Testis (tissue), 2 donors: ENCODE measurements at regions not wholly inside any gene's neighbourhood (a gene's known extent, or its start where the extent isn't known, plus 50 kb on each side); places are given as distances from the start of the nearest gene placed in this dataset.

Source experiments
- DNase-seq: peaks from one replicate; pipeline ENCODE4 v3.0.0-alpha.2; 2019
- H3K27ac ChIP-seq, 2 donors: fragments of 200-600 bp; sonication (generic); one replicate each; pipeline ENCODE4 v1.5.1; 2019
- H3K27me3 ChIP-seq: fragments of 200-600 bp; sonication (generic); one replicate; pipeline ENCODE4 v1.5.1; 2019
- H3K36me3 ChIP-seq: fragments of 200-600 bp; sonication (generic); one replicate; pipeline ENCODE4 v1.5.1; 2017; ENCODE audit warnings: low read depth; ENCODE audit errors: missing control alignments
- H3K4me1 ChIP-seq: fragments of 200-600 bp; sonication (generic); one replicate; pipeline ENCODE4 v1.5.1; 2019
- H3K4me3 ChIP-seq, 2 donors: fragments of 200-600 bp; sonication (generic); one replicate each; pipeline ENCODE4 v1.5.1; 2017 to 2019
- H3K9me3 ChIP-seq: fragments of 200-600 bp; sonication (generic); one replicate; pipeline ENCODE4 v1.5.1; 2017
- POLR2A ChIP-seq: fragments of 450-650 bp; IDR thresholded peaks from one replicate; pipeline ENCODE4 v1.6.1; 2017; ENCODE audit warnings: antibody characterized with exemption, mild to moderate bottlenecking, moderate library complexity
- WGBS, 2 donors: methylation state at CpG; one replicate each; pipeline ENCODE4 v1.1.5; 2018; 5-methylcytosine and 5-hydroxymethylcytosine counted together
- intact Hi-C: fragments of 100-400 bp; cut with DNase I; formaldehyde crosslinking; loops from one replicate; pipeline ENCODE4 v1.15.1; 2023; ENCODE audit warnings: low total_unique reads
- TF ChIP-seq, protein P1 (sequence below), 3 experiments: fragments of 450-650 bp in 2 of 3; fragments of 200-600 bp in 1 of 3; sonication (generic) in 1 of 3; IDR thresholded peaks; one replicate each; pipeline ENCODE4 v1.5.1; 2016 to 2019; ENCODE audit warnings: antibody characterized with exemption in 3 of 3, mild to moderate bottlenecking in 2 of 3, moderate library complexity in 1 of 3

DNA sequence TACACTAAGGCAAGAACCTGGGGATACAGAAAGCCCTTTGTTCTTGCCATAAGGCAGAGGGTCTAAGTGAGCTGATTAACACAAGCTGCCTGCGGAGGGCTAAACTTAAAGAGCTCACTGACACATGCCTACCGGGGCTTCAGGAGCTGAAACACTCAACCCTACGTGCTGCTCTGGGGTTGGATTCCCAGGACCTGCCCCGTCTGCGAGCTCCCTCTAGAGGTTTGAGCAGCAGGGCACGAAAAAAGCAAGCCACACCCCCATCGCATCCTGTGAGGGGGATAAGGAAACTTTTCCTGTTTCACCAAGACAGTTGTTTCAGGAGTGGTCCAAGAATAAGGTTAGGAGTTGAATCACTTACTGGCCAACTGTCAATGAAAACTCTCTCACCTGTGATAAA is 562.1 kb downstream of the TMX3 start:
- Histone ChIP-seq H3K27me3 (no peaks in the 10 kb centered on the region), H3K27ac (no peak overlapping the region), H3K4me3 (peak overlapping the region in 1 of 2 donors; percentile 20), H3K36me3 (no peaks in the 10 kb centered on the region), H3K4me1 (no peaks in the 10 kb centered on the region), H3K9me3 (no peaks in the 10 kb centered on the region)
- peak; percentile 20 for DNase-seq
- no peak for TF ChIP-seq POLR2A
- TF ChIP-seq, protein P1, sequence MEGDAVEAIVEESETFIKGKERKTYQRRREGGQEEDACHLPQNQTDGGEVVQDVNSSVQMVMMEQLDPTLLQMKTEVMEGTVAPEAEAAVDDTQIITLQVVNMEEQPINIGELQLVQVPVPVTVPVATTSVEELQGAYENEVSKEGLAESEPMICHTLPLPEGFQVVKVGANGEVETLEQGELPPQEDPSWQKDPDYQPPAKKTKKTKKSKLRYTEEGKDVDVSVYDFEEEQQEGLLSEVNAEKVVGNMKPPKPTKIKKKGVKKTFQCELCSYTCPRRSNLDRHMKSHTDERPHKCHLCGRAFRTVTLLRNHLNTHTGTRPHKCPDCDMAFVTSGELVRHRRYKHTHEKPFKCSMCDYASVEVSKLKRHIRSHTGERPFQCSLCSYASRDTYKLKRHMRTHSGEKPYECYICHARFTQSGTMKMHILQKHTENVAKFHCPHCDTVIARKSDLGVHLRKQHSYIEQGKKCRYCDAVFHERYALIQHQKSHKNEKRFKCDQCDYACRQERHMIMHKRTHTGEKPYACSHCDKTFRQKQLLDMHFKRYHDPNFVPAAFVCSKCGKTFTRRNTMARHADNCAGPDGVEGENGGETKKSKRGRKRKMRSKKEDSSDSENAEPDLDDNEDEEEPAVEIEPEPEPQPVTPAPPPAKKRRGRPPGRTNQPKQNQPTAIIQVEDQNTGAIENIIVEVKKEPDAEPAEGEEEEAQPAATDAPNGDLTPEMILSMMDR (IDR thresholded peaks at IDR 0.05): no peak
- intact Hi-C loops: no loop called here
- 58 to 63% methylated on average over 5 to 7 of the region's 7 CpGs for WGBS, 2 donors

GRCh38 chr18:68150961-68151360 is 563.9 kb downstream of the TMX3 start:
- TF ChIP-seq, protein P1 (IDR thresholded peaks at IDR 0.05): no peak
- no peak for TF ChIP-seq POLR2A
- Histone ChIP-seq H3K27me3 (no peaks in the 10 kb centered on the region), H3K36me3 (no peaks in the 10 kb centered on the region), H3K4me3 (no peak overlapping the region), H3K4me1 (no peaks in the 10 kb centered on the region), H3K9me3 (no peaks in the 10 kb centered on the region), H3K27ac (no peak overlapping the region)
- DNase-seq: no peak
- intact Hi-C loops: no loop called here
- WGBS, 2 donors: 78 to 83% methylated on average over 2 of the region's 2 CpGs

- 29 to 33% methylated on average over 3 of the region's 3 CpGs for WGBS, 2 donors
- Histone ChIP-seq H3K27ac (no peak overlapping the region), H3K36me3 (no peaks in the 10 kb centered on the region), H3K4me3 (no peak overlapping the region), H3K9me3 (no peaks in the 10 kb centered on the region), H3K4me1 (no peaks in the 10 kb centered on the region), H3K27me3 (no peaks in the 10 kb centered on the region)
- intact Hi-C loops: no loop called here
- DNase-seq: no peak
- TF ChIP-seq POLR2A: no peak
- TF ChIP-seq, protein P1 (IDR thresholded peaks at IDR 0.05): no peak
These were observed 566.0 kb downstream of the TMX3 start for GRCh38 chr18:68148863-68149262.

DNA sequence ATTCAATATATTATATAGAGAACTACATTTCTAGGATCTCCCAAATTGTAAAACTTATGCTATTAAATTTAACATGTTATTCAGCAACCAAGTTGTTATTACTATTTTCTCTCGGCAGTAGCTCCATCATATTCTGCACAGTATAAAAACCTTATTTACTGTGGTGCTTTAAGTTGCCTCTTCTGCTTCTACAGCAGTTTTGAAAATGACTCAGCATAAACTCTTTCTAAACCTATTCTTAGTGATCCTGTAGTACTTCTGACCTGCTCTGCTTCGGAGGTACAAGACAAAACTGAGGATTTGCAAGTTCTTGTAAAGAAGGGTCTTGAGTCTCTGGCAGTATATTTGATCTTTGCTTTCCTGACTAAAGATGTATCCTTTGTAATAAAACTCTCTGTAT is 567.2 kb downstream of the TMX3 start:
- Histone ChIP-seq H3K4me1 (no peaks in the 10 kb centered on the region), H3K4me3 (no peak overlapping the region), H3K27me3 (no peaks in the 10 kb centered on the region), H3K36me3 (no peaks in the 10 kb centered on the region), H3K27ac (no peak overlapping the region), H3K9me3 (no peaks in the 10 kb centered on the region)
- TF ChIP-seq, protein P1 (IDR thresholded peaks at IDR 0.05): no peak
- TF ChIP-seq POLR2A: no peak
- 89% methylated on average over 2 of the region's 2 CpGs for WGBS, 2 donors
- DNase-seq: no peak
- intact Hi-C loops: no loop called here

- Histone ChIP-seq H3K27ac (no peak overlapping the region), H3K9me3 (no peaks in the 10 kb centered on the region), H3K4me3 (no peak overlapping the region), H3K4me1 (no peaks in the 10 kb centered on the region), H3K27me3 (no peaks in the 10 kb centered on the region), H3K36me3 (no peaks in the 10 kb centered on the region)
- TF ChIP-seq, protein P1 (IDR thresholded peaks at IDR 0.05): no peak
- no peak for TF ChIP-seq POLR2A
- 84 to 96% methylated on average over 1 of the region's 1 CpG for WGBS, 2 donors
- DNase-seq: no peak
- intact Hi-C loops: no loop called here
These were observed 593.1 kb downstream of the TMX3 start for GRCh38 chr18:68121826-68122225.
